Neural crest cell (in vitro differentiated cells): ENCODE measurements at regions not wholly inside any gene's neighbourhood (a gene's known extent, or its start where the extent isn't known, plus 50 kb on each side); places are given as distances from the start of the nearest gene placed in this dataset.
"Not testable (repeated sequence)": the region's sequence is repeated elsewhere in the genome, so short reads cannot be mapped to it uniquely, and the experiment has no call there.

ENCODE experiments used
- DNase-seq: peaks from one replicate; pipeline ENCODE4 v3.0.0; 2021; ENCODE audit warnings: low read depth, mixed read lengths, low spot score
- H3K27ac Mint-ChIP-seq: one replicate; pipeline ENCODE4 v1.8.0; 2021; ENCODE audit warnings: mild to moderate bottlenecking, mixed read lengths; ENCODE audit not compliant: unreplicated experiment
- H3K27me3 Mint-ChIP-seq: 2 replicates; pipeline ENCODE4 v1.8.0; 2021; ENCODE audit warnings: low read depth, mild to moderate bottlenecking, mixed read lengths
- H3K36me3 Mint-ChIP-seq: 2 replicates; pipeline ENCODE4 v1.8.0; 2021; ENCODE audit warnings: low read depth, mild to moderate bottlenecking, mixed read lengths
- H3K4me1 Mint-ChIP-seq: 2 replicates; pipeline ENCODE4 v1.8.0; 2021; ENCODE audit warnings: mixed read lengths
- H3K4me3 Mint-ChIP-seq: one replicate; pipeline ENCODE4 v1.8.0; 2021; ENCODE audit warnings: mild to moderate bottlenecking, mixed read lengths
- H3K9me3 Mint-ChIP-seq: 2 replicates; pipeline ENCODE4 v1.8.0; 2021; ENCODE audit warnings: mixed read lengths
- TF ChIP-seq, protein P1 (sequence below): fragments of 200-600 bp; sonication (generic); conservative IDR thresholded peaks from 2 replicates; pipeline ENCODE4 v1.5.0; 2021; ENCODE audit warnings: antibody characterized with exemption, mild to moderate bottlenecking

- Mint-ChIP-seq H3K9me3 (peaks cover 5% of the 10 kb centered on the region), H3K27me3 (peaks cover 13% of the 10 kb centered on the region), H3K36me3 (peaks cover 2% of the 10 kb centered on the region), H3K4me1 (peaks cover 13% of the 10 kb centered on the region), H3K4me3 (no peak overlapping the region), H3K27ac (no peak overlapping the region)
- TF ChIP-seq, protein P1, sequence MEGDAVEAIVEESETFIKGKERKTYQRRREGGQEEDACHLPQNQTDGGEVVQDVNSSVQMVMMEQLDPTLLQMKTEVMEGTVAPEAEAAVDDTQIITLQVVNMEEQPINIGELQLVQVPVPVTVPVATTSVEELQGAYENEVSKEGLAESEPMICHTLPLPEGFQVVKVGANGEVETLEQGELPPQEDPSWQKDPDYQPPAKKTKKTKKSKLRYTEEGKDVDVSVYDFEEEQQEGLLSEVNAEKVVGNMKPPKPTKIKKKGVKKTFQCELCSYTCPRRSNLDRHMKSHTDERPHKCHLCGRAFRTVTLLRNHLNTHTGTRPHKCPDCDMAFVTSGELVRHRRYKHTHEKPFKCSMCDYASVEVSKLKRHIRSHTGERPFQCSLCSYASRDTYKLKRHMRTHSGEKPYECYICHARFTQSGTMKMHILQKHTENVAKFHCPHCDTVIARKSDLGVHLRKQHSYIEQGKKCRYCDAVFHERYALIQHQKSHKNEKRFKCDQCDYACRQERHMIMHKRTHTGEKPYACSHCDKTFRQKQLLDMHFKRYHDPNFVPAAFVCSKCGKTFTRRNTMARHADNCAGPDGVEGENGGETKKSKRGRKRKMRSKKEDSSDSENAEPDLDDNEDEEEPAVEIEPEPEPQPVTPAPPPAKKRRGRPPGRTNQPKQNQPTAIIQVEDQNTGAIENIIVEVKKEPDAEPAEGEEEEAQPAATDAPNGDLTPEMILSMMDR = no peak
- DNase-seq = no peak
These were observed 62.0 kb downstream of the CAVIN4 start for GRCh38 chr9:100639854-100640253.

GRCh38 chr9:100640447-100641050 is 62.7 kb downstream of the CAVIN4 start:
- peaks cover 18% of the 10 kb centered on the region for H3K4me1 Mint-ChIP-seq
- no peak for DNase-seq
- H3K27ac Mint-ChIP-seq = no peak overlapping the region
- peaks cover 10% of the 10 kb centered on the region for H3K27me3 Mint-ChIP-seq
- peaks cover 8% of the 10 kb centered on the region for H3K9me3 Mint-ChIP-seq
- no peak overlapping the region for H3K4me3 Mint-ChIP-seq
- TF ChIP-seq, protein P1 = no peak
- H3K36me3 Mint-ChIP-seq = peaks cover 1% of the 10 kb centered on the region

- H3K27ac Mint-ChIP-seq = no peak overlapping the region
- DNase-seq = no peak
- H3K36me3 Mint-ChIP-seq = no peaks in the 10 kb centered on the region
- H3K4me1 Mint-ChIP-seq = peaks cover 18% of the 10 kb centered on the region
- TF ChIP-seq, protein P1 = no peak
- peaks cover 7% of the 10 kb centered on the region for H3K9me3 Mint-ChIP-seq
- H3K4me3 Mint-ChIP-seq = no peak overlapping the region
- peaks cover 8% of the 10 kb centered on the region for H3K27me3 Mint-ChIP-seq
These were observed 63.3 kb downstream of the CAVIN4 start for GRCh38 chr9:100641166-100641565.

GRCh38 chr9:100652850-100653249 is 75.0 kb downstream of the CAVIN4 start:
- Mint-ChIP-seq H3K4me3 (no peak overlapping the region), H3K27me3 (peaks cover 7% of the 10 kb centered on the region), H3K4me1 (no peaks in the 10 kb centered on the region), H3K9me3 (peaks cover 13% of the 10 kb centered on the region), H3K27ac (no peak overlapping the region), H3K36me3 (peaks cover 2% of the 10 kb centered on the region)
- DNase-seq = no peak
- TF ChIP-seq, protein P1 = no peak

GRCh38 chr9:100653643-100654334 is 75.9 kb downstream of the CAVIN4 start:
- peaks cover 2% of the 10 kb centered on the region for H3K36me3 Mint-ChIP-seq
- peaks cover 4% of the 10 kb centered on the region for H3K27me3 Mint-ChIP-seq
- no peak overlapping the region for H3K27ac Mint-ChIP-seq
- no peak overlapping the region for H3K4me3 Mint-ChIP-seq
- DNase-seq = no peak
- no peaks in the 10 kb centered on the region for H3K4me1 Mint-ChIP-seq
- TF ChIP-seq, protein P1 = no peak
- H3K9me3 Mint-ChIP-seq = peaks cover 13% of the 10 kb centered on the region

DNA sequence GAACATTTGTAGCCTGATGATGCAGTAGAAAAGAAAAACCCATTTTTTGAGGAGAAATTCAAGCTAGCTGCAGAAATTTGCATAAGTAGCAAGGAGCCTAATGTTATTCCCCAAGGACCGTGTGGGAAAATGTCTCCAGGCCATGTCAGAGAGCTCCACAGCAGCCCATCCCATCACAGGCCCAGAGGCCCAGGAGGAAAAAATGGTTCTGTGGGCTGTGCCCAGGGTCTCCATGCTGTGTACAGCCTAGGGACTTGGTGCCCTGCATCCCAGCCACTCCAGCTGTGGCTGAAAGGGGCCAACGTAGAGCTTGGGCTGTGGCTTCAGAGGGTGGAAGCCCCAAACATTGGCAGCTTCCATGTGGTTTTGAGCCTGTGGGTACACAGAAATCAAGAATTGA is 79.0 kb downstream of the CAVIN4 start:
- H3K4me1 Mint-ChIP-seq, H3K27ac Mint-ChIP-seq, H3K4me3 Mint-ChIP-seq, H3K27me3 Mint-ChIP-seq, H3K36me3 Mint-ChIP-seq, DNase-seq: not testable (repeated sequence)
- H3K9me3 Mint-ChIP-seq = peaks cover 10% of the 10 kb centered on the region
